ENCODE measurements at regions not wholly inside any gene's neighbourhood (a gene's known extent, or its start where the extent isn't known, plus 50 kb on each side); places are given as distances from the start of the nearest gene placed in this dataset.

- TF ChIP-seq EZH2phosphoT487 (IDR thresholded peaks at IDR 0.05; ENCODE audit: insufficient read depth, low read depth) (no peak), EZH2 (IDR thresholded peaks at IDR 0.05; ENCODE audit: insufficient read depth, poor library complexity, severe bottlenecking) (no peak)
These were observed 105.4 kb downstream of the RWDD3 start for GRCh38 chr1:95339377-95339776.
